ENCODE measurements at regions not wholly inside any gene's neighbourhood (a gene's known extent, or its start where the extent isn't known, plus 50 kb on each side); places are given as distances from the start of the nearest gene placed in this dataset.
"Not testable (repeated sequence)": the region's sequence is repeated elsewhere in the genome, so short reads cannot be mapped to it uniquely, and the experiment has no call there.

- DNase-seq, result not testable (repeated sequence)
These were observed 215.4 kb downstream of the TBC1D2B start for GRCh38 chr15:77861997-77862635.

GRCh38 chr15:77860071-77860691 lies 217.3 kb downstream of the TBC1D2B start:
- no peak for DNase-seq

- no peak for DNase-seq
These were observed 217.9 kb downstream of the TBC1D2B start for GRCh38 chr15:77859491-77860060.

- no peak for DNase-seq
These were observed 218.6 kb downstream of the TBC1D2B start for GRCh38 chr15:77858792-77859490.

- no peak for DNase-seq
These were observed 220.1 kb downstream of the TBC1D2B start for GRCh38 chr15:77857419-77857818.

- no peak for DNase-seq
These were observed 220.7 kb downstream of the TBC1D2B start for GRCh38 chr15:77856705-77857346.

- DNase-seq, result no peak
These were observed 221.6 kb downstream of the TBC1D2B start for GRCh38 chr15:77855871-77856270.

- DNase-seq, result no peak
These were observed 222.3 kb upstream of the LINGO1 start for GRCh38 chr15:77854980-77855379.

GRCh38 chr15:77853910-77854309 lies 221.2 kb upstream of the LINGO1 start:
- DNase-seq, result no peak

- no peak for DNase-seq
These were observed 220.3 kb upstream of the LINGO1 start for GRCh38 chr15:77853008-77853328.

- DNase-seq, result no peak
These were observed 219.7 kb upstream of the LINGO1 start for GRCh38 chr15:77852241-77853007.

GRCh38 chr15:77851691-77852090 lies 219.0 kb upstream of the LINGO1 start:
- DNase-seq, result no peak

- no peak for DNase-seq
These were observed 218.4 kb upstream of the LINGO1 start for GRCh38 chr15:77851086-77851485.

GRCh38 chr15:77846986-77847385 lies 214.3 kb upstream of the LINGO1 start:
- DNase-seq, result no peak

GRCh38 chr15:77846360-77846759 lies 213.6 kb upstream of the LINGO1 start:
- DNase-seq, result no peak

GRCh38 chr15:77844798-77845446 lies 212.2 kb upstream of the LINGO1 start:
- DNase-seq, result no peak

GRCh38 chr15:77843546-77843945 lies 210.8 kb upstream of the LINGO1 start:
- DNase-seq, result no peak

GRCh38 chr15:77840991-77841775 lies 208.5 kb upstream of the LINGO1 start:
- no peak for DNase-seq

- DNase-seq, result no peak
These were observed 207.5 kb upstream of the LINGO1 start for GRCh38 chr15:77839970-77840905.

GRCh38 chr15:77839456-77839855 lies 206.7 kb upstream of the LINGO1 start:
- no peak for DNase-seq

Data from stimulated activated naive CD4-positive, alpha-beta T cell (primary cell).